GM12874 (cell line): ENCODE measurements at regions not wholly inside any gene's neighbourhood (a gene's known extent, or its start where the extent isn't known, plus 50 kb on each side); places are given as distances from the start of the nearest gene placed in this dataset.

Source experiments
- CTCF ChIP-seq: IDR thresholded peaks from 2 replicates; pipeline ENCODE4 v1.5.1; 2011; ENCODE audit warnings: low read depth, mild to moderate bottlenecking, control low read depth, low read length, moderate library complexity; ENCODE audit not compliant: insufficient read depth

GRCh38 chr6:105713474-105714118, 310.7 kb upstream of the PREP start:
- TF ChIP-seq CTCF = no peak

GRCh38 chr6:105711216-105711615, 308.3 kb upstream of the PREP start:
- no peak for TF ChIP-seq CTCF

GRCh38 chr6:105705608-105706007, 302.7 kb upstream of the PREP start:
- no peak for TF ChIP-seq CTCF

- no peak for TF ChIP-seq CTCF
Measured at GRCh38 chr6:105695461-105695860, 292.6 kb upstream of the PREP start.

GRCh38 chr6:105692613-105693215, 289.8 kb upstream of the PREP start:
- TF ChIP-seq CTCF = no peak

GRCh38 chr6:105691971-105692370, 289.1 kb upstream of the PREP start:
- TF ChIP-seq CTCF = no peak

GRCh38 chr6:105691081-105691480, 288.2 kb upstream of the PREP start:
- no peak for TF ChIP-seq CTCF
